Lower lobe of right lung (tissue), 2 donors: ENCODE measurements at regions not wholly inside any gene's neighbourhood (a gene's known extent, or its start where the extent isn't known, plus 50 kb on each side); places are given as distances from the start of the nearest gene placed in this dataset.
"Not testable (repeated sequence)": the region's sequence is repeated elsewhere in the genome, so short reads cannot be mapped to it uniquely, and the experiment has no call there.

Source experiments
- ATAC-seq, 2 donors: fragments of 200-7000 bp; cut with Tn5 transposase; one replicate each; pipeline ENCODE4 v1.9.1; 2020 to 2022; ENCODE audit warnings: mild to moderate bottlenecking in 2 of 2, moderate library complexity in 2 of 2
- DNase-seq: peaks from one replicate; pipeline ENCODE4 v3.0.0-alpha.2; 2020
- H3K27ac ChIP-seq: fragments of 200-600 bp; one replicate; pipeline ENCODE4 v1.8.0; 2022
- H3K27me3 ChIP-seq: fragments of 200-600 bp; one replicate; pipeline ENCODE4 v1.8.0; 2022; ENCODE audit warnings: low read depth
- H3K36me3 ChIP-seq: fragments of 200-600 bp; one replicate; pipeline ENCODE4 v1.8.0; 2022; ENCODE audit warnings: mild to moderate bottlenecking
- H3K4me1 ChIP-seq: fragments of 200-600 bp; one replicate; pipeline ENCODE4 v1.8.0; 2022
- H3K4me3 ChIP-seq: fragments of 200-600 bp; one replicate; pipeline ENCODE4 v1.8.0; 2022; ENCODE audit warnings: mild to moderate bottlenecking
- H3K9me3 ChIP-seq: fragments of 200-600 bp; one replicate; pipeline ENCODE4 v1.8.0; 2022
- CTCF ChIP-seq: fragments of 200-600 bp; IDR thresholded peaks from one replicate; pipeline ENCODE4 v1.8.0; 2022; ENCODE audit warnings: antibody characterized with exemption, mild to moderate bottlenecking
- intact Hi-C: fragments of 100-400 bp; cut with DNase I; formaldehyde crosslinking; loops from one replicate; pipeline ENCODE4 v1.11.0; 2022
- donor health status: DM: no; HTN: yes; CAD: no; lungs with severe emphysema.

- DNase-seq: no peak
- no peak for ATAC-seq
- peaks cover 3% of the 10 kb centered on the region for H3K9me3 ChIP-seq
- intact Hi-C loops: no loop called here
- H3K27me3 ChIP-seq: no peaks in the 10 kb centered on the region
- H3K27ac ChIP-seq: no peak overlapping the region
- H3K4me1 ChIP-seq: no peaks in the 10 kb centered on the region
- no peak overlapping the region for H3K4me3 ChIP-seq
- H3K36me3 ChIP-seq: no peaks in the 10 kb centered on the region
- TF ChIP-seq CTCF: no peak
Measured at GRCh38 chr10:123391275-123392028, 237.2 kb downstream of the BUB3 start.

GRCh38 chr10:123392182-123392963, 238.2 kb downstream of the BUB3 start:
- H3K9me3 ChIP-seq: no peaks in the 10 kb centered on the region
- no peak overlapping the region for H3K27ac ChIP-seq
- H3K4me3 ChIP-seq: no peak overlapping the region
- no peaks in the 10 kb centered on the region for H3K36me3 ChIP-seq
- TF ChIP-seq CTCF: no peak
- DNase-seq (no peak), ATAC-seq (no peak)
- intact Hi-C loops: no loop called here
- no peaks in the 10 kb centered on the region for H3K27me3 ChIP-seq
- no peaks in the 10 kb centered on the region for H3K4me1 ChIP-seq

- Histone ChIP-seq H3K27me3 (no peaks in the 10 kb centered on the region), H3K4me1 (no peaks in the 10 kb centered on the region), H3K9me3 (no peaks in the 10 kb centered on the region), H3K4me3 (no peak overlapping the region), H3K27ac (no peak overlapping the region), H3K36me3 (no peaks in the 10 kb centered on the region)
- TF ChIP-seq CTCF: no peak
- DNase-seq: no peak
- ATAC-seq: no peak
- intact Hi-C loops: no loop called here
Measured at GRCh38 chr10:123393170-123393569, 239.0 kb downstream of the BUB3 start.

GRCh38 chr10:123394382-123394781, 240.2 kb downstream of the BUB3 start:
- Histone ChIP-seq H3K4me1 (no peaks in the 10 kb centered on the region), H3K4me3 (no peak overlapping the region), H3K36me3 (no peaks in the 10 kb centered on the region), H3K27me3 (no peaks in the 10 kb centered on the region), H3K27ac (no peak overlapping the region), H3K9me3 (no peaks in the 10 kb centered on the region)
- TF ChIP-seq CTCF: no peak
- intact Hi-C loops: no loop called here
- no peak for ATAC-seq
- no peak for DNase-seq

- H3K9me3 ChIP-seq, H3K4me3 ChIP-seq, ATAC-seq, DNase-seq, H3K27me3 ChIP-seq, H3K27ac ChIP-seq, H3K36me3 ChIP-seq, intact Hi-C loops, H3K4me1 ChIP-seq: not testable (repeated sequence)
Measured at GRCh38 chr10:123395234-123395633, 241.0 kb downstream of the BUB3 start.

- ATAC-seq (no peak), DNase-seq (no peak)
- no peaks in the 10 kb centered on the region for H3K9me3 ChIP-seq
- no peak overlapping the region for H3K4me3 ChIP-seq
- H3K27me3 ChIP-seq: no peaks in the 10 kb centered on the region
- intact Hi-C loops: no loop called here
- H3K4me1 ChIP-seq: no peaks in the 10 kb centered on the region
- no peaks in the 10 kb centered on the region for H3K36me3 ChIP-seq
- H3K27ac ChIP-seq: no peak overlapping the region
- TF ChIP-seq CTCF: no peak
Measured at GRCh38 chr10:123395906-123396305, 241.7 kb downstream of the BUB3 start.
